HL-60 (cell line): ENCODE measurements at regions not wholly inside any gene's neighbourhood (a gene's known extent, or its start where the extent isn't known, plus 50 kb on each side); places are given as distances from the start of the nearest gene placed in this dataset.
"Not testable (repeated sequence)": the region's sequence is repeated elsewhere in the genome, so short reads cannot be mapped to it uniquely, and the experiment has no call there.

Experiments used
- DNase-seq, 2 experiments: peaks; one replicate each; pipeline ENCODE4 v3.0.0-alpha.2; 2010 to 2020; ENCODE audit warnings: low read depth in 1 of 2, low spot score in 1 of 2
- H3K27ac ChIP-seq: fragments of 250-450 bp; sonication (Bioruptor Pico); replicated peaks from 2 replicates; pipeline ENCODE4 v1.5.1; 2020; ENCODE audit warnings: mild to moderate bottlenecking, moderate library complexity
- H3K27me3 ChIP-seq: fragments of 250-450 bp; sonication (Bioruptor Pico); 2 replicates; pipeline ENCODE4 v1.5.1; 2021; ENCODE audit warnings: mild to moderate bottlenecking, moderate library complexity; ENCODE audit not compliant: insufficient read depth, poor library complexity, severe bottlenecking
- H3K4me3 ChIP-seq: replicated peaks from 2 replicates; pipeline ENCODE4 v1.5.1; 2011; ENCODE audit warnings: mild to moderate bottlenecking, control low read depth, low read length; ENCODE audit not compliant: insufficient read depth
- CTCF ChIP-seq: IDR thresholded peaks from one replicate; pipeline ENCODE4 v1.5.1; 2011; ENCODE audit warnings: low read length, control low read depth, inconsistent platforms; ENCODE audit not compliant: insufficient read depth
- GABPA ChIP-seq: IDR thresholded peaks from 2 replicates; pipeline ENCODE4 v1.6.1; 2012; ENCODE audit warnings: low read depth
- POLR2AphosphoS5 ChIP-seq: IDR thresholded peaks from 2 replicates; pipeline ENCODE4 v1.6.1; 2012; ENCODE audit warnings: low read depth
- REST ChIP-seq: IDR thresholded peaks from 2 replicates; pipeline ENCODE4 v1.6.1; 2012; ENCODE audit warnings: low read depth; ENCODE audit not compliant: insufficient replicate concordance
- SPI1 ChIP-seq: IDR thresholded peaks from 2 replicates; pipeline ENCODE4 v1.6.1; 2012; ENCODE audit warnings: low read depth, mild to moderate bottlenecking, borderline replicate concordance

- Histone ChIP-seq H3K4me3 (no peak overlapping the region), H3K27me3 (no peaks in the 10 kb centered on the region), H3K27ac (no peak overlapping the region)
- DNase-seq, result no peak
- TF ChIP-seq GABPA (no peak), POLR2AphosphoS5 (no peak), SPI1 (no peak), REST (no peak), CTCF (no peak)
Measured at GRCh38 chr16:5753381-5753780, 655.8 kb upstream of the EEF2KMT start.

GRCh38 chr16:5751216-5751615 is 653.6 kb upstream of the EEF2KMT start:
- no peak overlapping the region for H3K4me3 ChIP-seq
- H3K27me3 ChIP-seq, result no peaks in the 10 kb centered on the region
- no peak for DNase-seq
- TF ChIP-seq POLR2AphosphoS5 (no peak), SPI1 (no peak), REST (no peak), GABPA (no peak), CTCF (no peak)
- no peak overlapping the region for H3K27ac ChIP-seq

- not testable (repeated sequence) for H3K4me3 ChIP-seq, DNase-seq, H3K27me3 ChIP-seq, H3K27ac ChIP-seq
Measured at GRCh38 chr16:5750439-5750838, 652.8 kb upstream of the EEF2KMT start.

- DNase-seq, result no peak
- H3K27me3 ChIP-seq, result no peaks in the 10 kb centered on the region
- H3K4me3 ChIP-seq, result no peak overlapping the region
- H3K27ac ChIP-seq, result no peak overlapping the region
- TF ChIP-seq CTCF (no peak), GABPA (no peak), POLR2AphosphoS5 (no peak), REST (no peak), SPI1 (no peak)
Measured at GRCh38 chr16:5738586-5738985, 641.0 kb upstream of the EEF2KMT start.
